Activated T-helper 1 cell treated with anti-CD3 and anti-CD28 coated beads, Interleukin-12 subunit alpha, Interleukin-12 subunit beta, Interleukin-2, Interleukin-4 antibody, amounts not matched to agents 30 ng/mL and 10 ng/mL and 1 ng/mL, durations not matched to agents 14 hours and 24 hours and 36 hours (primary cell): ENCODE measurements at regions not wholly inside any gene's neighbourhood (a gene's known extent, or its start where the extent isn't known, plus 50 kb on each side); places are given as distances from the start of the nearest gene placed in this dataset.

ENCODE experiments used
- DNase-seq: peaks from one replicate; pipeline ENCODE4 v3.0.0; 2021; ENCODE audit warnings: low spot score
- H3K27ac Mint-ChIP-seq: one replicate; pipeline ENCODE4 v1.8.0; 2021; ENCODE audit warnings: mild to moderate bottlenecking, mixed read lengths
- H3K27me3 Mint-ChIP-seq: one replicate; pipeline ENCODE4 v1.8.0; 2022; ENCODE audit warnings: mild to moderate bottlenecking, moderate library complexity, mixed read lengths; ENCODE audit not compliant: insufficient read depth
- H3K36me3 Mint-ChIP-seq: one replicate; pipeline ENCODE4 v1.8.0; 2021; ENCODE audit warnings: low read depth, mixed read lengths
- H3K4me1 Mint-ChIP-seq: one replicate; pipeline ENCODE4 v1.8.0; 2021; ENCODE audit warnings: low read depth, mixed read lengths
- H3K4me3 Mint-ChIP-seq: one replicate; pipeline ENCODE4 v1.8.0; 2021; ENCODE audit warnings: mild to moderate bottlenecking, moderate library complexity, mixed read lengths
- H3K9me3 Mint-ChIP-seq: one replicate; pipeline ENCODE4 v1.8.0; 2021; ENCODE audit warnings: mixed read lengths
- intact Hi-C: fragments of 100-400 bp; cut with micrococcal nuclease; formaldehyde crosslinking; loops from one replicate; pipeline ENCODE4 v1.15.1; 2024

- intact Hi-C loops: no loop called here
- Mint-ChIP-seq H3K4me1 (no peaks in the 10 kb centered on the region), H3K36me3 (no peaks in the 10 kb centered on the region), H3K4me3 (no peak overlapping the region), H3K9me3 (no peaks in the 10 kb centered on the region), H3K27me3 (peaks cover 5% of the 10 kb centered on the region), H3K27ac (no peak overlapping the region)
- no peak for DNase-seq
These were observed 126.2 kb upstream of the SMYD2 start for GRCh38 chr1:214154596-214155292.

- H3K36me3 Mint-ChIP-seq: no peaks in the 10 kb centered on the region
- intact Hi-C loops: no loop called here
- peaks cover 9% of the 10 kb centered on the region for H3K27me3 Mint-ChIP-seq
- H3K4me3 Mint-ChIP-seq: no peak overlapping the region
- H3K9me3 Mint-ChIP-seq: no peaks in the 10 kb centered on the region
- H3K27ac Mint-ChIP-seq: no peak overlapping the region
- no peaks in the 10 kb centered on the region for H3K4me1 Mint-ChIP-seq
- no peak for DNase-seq
These were observed 124.9 kb upstream of the SMYD2 start for GRCh38 chr1:214155987-214156625.

GRCh38 chr1:214164173-214164572 lies 116.8 kb upstream of the SMYD2 start:
- Mint-ChIP-seq H3K9me3 (no peaks in the 10 kb centered on the region), H3K36me3 (no peaks in the 10 kb centered on the region), H3K27ac (no peak overlapping the region), H3K4me3 (no peak overlapping the region), H3K4me1 (no peaks in the 10 kb centered on the region), H3K27me3 (peaks cover 14% of the 10 kb centered on the region)
- intact Hi-C loops: no loop called here
- DNase-seq: no peak

GRCh38 chr1:214165850-214166374 lies 115.0 kb upstream of the SMYD2 start:
- H3K9me3 Mint-ChIP-seq: no peaks in the 10 kb centered on the region
- intact Hi-C loops: no loop called here
- H3K36me3 Mint-ChIP-seq: no peaks in the 10 kb centered on the region
- no peaks in the 10 kb centered on the region for H3K4me1 Mint-ChIP-seq
- DNase-seq: no peak
- peaks cover 12% of the 10 kb centered on the region for H3K27me3 Mint-ChIP-seq
- H3K4me3 Mint-ChIP-seq: no peak overlapping the region
- no peak overlapping the region for H3K27ac Mint-ChIP-seq

- Mint-ChIP-seq H3K4me1 (no peaks in the 10 kb centered on the region), H3K9me3 (no peaks in the 10 kb centered on the region), H3K4me3 (no peak overlapping the region), H3K27ac (no peak overlapping the region), H3K36me3 (no peaks in the 10 kb centered on the region), H3K27me3 (peaks cover 10% of the 10 kb centered on the region)
- intact Hi-C loops: no loop called here
- no peak for DNase-seq
These were observed 106.3 kb upstream of the SMYD2 start for GRCh38 chr1:214174508-214175199.

- no peak overlapping the region for H3K27ac Mint-ChIP-seq
- no peak for DNase-seq
- no peak overlapping the region for H3K4me3 Mint-ChIP-seq
- H3K36me3 Mint-ChIP-seq: no peaks in the 10 kb centered on the region
- no peaks in the 10 kb centered on the region for H3K9me3 Mint-ChIP-seq
- no peaks in the 10 kb centered on the region for H3K4me1 Mint-ChIP-seq
- intact Hi-C loops: no loop called here
- peaks cover 26% of the 10 kb centered on the region for H3K27me3 Mint-ChIP-seq
These were observed 102.9 kb upstream of the SMYD2 start for GRCh38 chr1:214178102-214178501.

- intact Hi-C loops: no loop called here
- Mint-ChIP-seq H3K4me3 (no peak overlapping the region), H3K27me3 (peaks cover 59% of the 10 kb centered on the region), H3K27ac (no peak overlapping the region), H3K36me3 (no peaks in the 10 kb centered on the region), H3K4me1 (no peaks in the 10 kb centered on the region), H3K9me3 (no peaks in the 10 kb centered on the region)
- DNase-seq: no peak
These were observed 96.0 kb upstream of the SMYD2 start for GRCh38 chr1:214184992-214185391.

- no peaks in the 10 kb centered on the region for H3K36me3 Mint-ChIP-seq
- H3K4me1 Mint-ChIP-seq: no peaks in the 10 kb centered on the region
- H3K4me3 Mint-ChIP-seq: no peak overlapping the region
- no peaks in the 10 kb centered on the region for H3K9me3 Mint-ChIP-seq
- peaks cover 59% of the 10 kb centered on the region for H3K27me3 Mint-ChIP-seq
- H3K27ac Mint-ChIP-seq: no peak overlapping the region
- no peak for DNase-seq
- intact Hi-C loops: no loop called here
These were observed 94.7 kb upstream of the SMYD2 start for GRCh38 chr1:214186103-214186824.

- Mint-ChIP-seq H3K36me3 (no peaks in the 10 kb centered on the region), H3K9me3 (no peaks in the 10 kb centered on the region), H3K27me3 (peaks cover 57% of the 10 kb centered on the region), H3K27ac (no peak overlapping the region), H3K4me3 (no peak overlapping the region), H3K4me1 (no peaks in the 10 kb centered on the region)
- intact Hi-C loops: no loop called here
- DNase-seq: no peak
These were observed 93.6 kb upstream of the SMYD2 start for GRCh38 chr1:214187121-214187900.

GRCh38 chr1:214187933-214188332 lies 93.0 kb upstream of the SMYD2 start:
- Mint-ChIP-seq H3K4me3 (no peak overlapping the region), H3K9me3 (no peaks in the 10 kb centered on the region), H3K4me1 (no peaks in the 10 kb centered on the region), H3K36me3 (no peaks in the 10 kb centered on the region), H3K27ac (no peak overlapping the region), H3K27me3 (peaks cover 54% of the 10 kb centered on the region)
- no peak for DNase-seq
- intact Hi-C loops: no loop called here

- Mint-ChIP-seq H3K4me1 (no peaks in the 10 kb centered on the region), H3K9me3 (no peaks in the 10 kb centered on the region), H3K4me3 (no peak overlapping the region), H3K36me3 (no peaks in the 10 kb centered on the region), H3K27ac (no peak overlapping the region), H3K27me3 (peaks cover 48% of the 10 kb centered on the region)
- intact Hi-C loops: no loop called here
- DNase-seq: no peak
These were observed 92.1 kb upstream of the SMYD2 start for GRCh38 chr1:214188835-214189234.
